AG04449 (cell line): ENCODE measurements at regions not wholly inside any gene's neighbourhood (a gene's known extent, or its start where the extent isn't known, plus 50 kb on each side); places are given as distances from the start of the nearest gene placed in this dataset.

ENCODE experiments used
- CTCF ChIA-PET: fragments of 350-600 bp; formaldehyde crosslinking; extraction: SDS; loops from one replicate; lab custom pipeline; 2021; ENCODE audit warnings: antibody characterized with exemption; lab: Yijun Ruan, JAX
- POLR2A ChIA-PET: fragments of 400-600, 350-600 bp; formaldehyde crosslinking; extraction: SDS; loops from one replicate; lab custom pipeline; 2020; ENCODE audit warnings: antibody characterized with exemption, inconsistent platforms; lab: Yijun Ruan, JAX
- DNase-seq: peaks from one replicate; pipeline ENCODE4 v3.0.0-alpha.2; 2010; ENCODE audit warnings: low read depth, low spot score
- H3K4me3 ChIP-seq: 2 replicates; pipeline ENCODE4 v1.5.1; 2011; ENCODE audit warnings: low read depth, mild to moderate bottlenecking, control low read depth, low read length
- CTCF ChIP-seq: IDR thresholded peaks from one replicate; pipeline ENCODE4 v1.5.1; 2011; ENCODE audit warnings: mild to moderate bottlenecking, moderate library complexity, low read length, control low read depth, inconsistent platforms; ENCODE audit not compliant: insufficient read depth; ENCODE audit errors: missing control alignments

DNA sequence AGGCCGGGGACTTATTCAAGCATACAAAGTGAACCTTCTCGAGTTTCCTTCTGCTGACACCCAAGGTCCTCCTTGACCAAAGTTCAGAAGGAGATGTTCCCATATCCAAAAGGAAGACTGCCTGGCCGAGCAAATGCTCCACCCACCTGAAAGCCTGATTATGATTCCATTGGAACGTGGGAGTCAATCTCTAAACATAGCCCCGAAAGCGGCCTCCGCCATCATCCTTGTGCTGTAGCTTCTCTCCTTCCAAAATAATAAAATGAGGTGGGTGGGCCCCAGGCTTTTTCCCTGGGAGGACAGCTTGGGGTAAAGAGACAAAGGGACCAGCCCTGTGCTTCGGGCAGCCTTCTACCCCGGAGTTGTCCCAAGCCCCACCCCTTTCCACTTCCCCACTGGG, 355.6 kb upstream of the SLC30A5 start:
- no peak overlapping the region for H3K4me3 ChIP-seq
- no peak for TF ChIP-seq CTCF
- no peak for DNase-seq
- ChIA-PET POLR2A (no interaction called here), CTCF (no interaction called here)

- no peak for TF ChIP-seq CTCF
- ChIA-PET POLR2A (no interaction called here), CTCF (no interaction called here)
- no peak overlapping the region for H3K4me3 ChIP-seq
- no peak for DNase-seq
Observed at GRCh38 chr5:68738841-68739240, 355.0 kb upstream of the SLC30A5 start.

GRCh38 chr5:68739752-68740151, 354.1 kb upstream of the SLC30A5 start:
- CTCF ChIA-PET: interaction anchor here (0.9 kb wide), 1 partner anchor 9 kb away, joined by 4 read pairs; no protein-coding TSS in a partner anchor
- POLR2A ChIA-PET: no interaction called here
- no peak overlapping the region for H3K4me3 ChIP-seq
- DNase-seq: no peak
- no peak for TF ChIP-seq CTCF

DNA sequence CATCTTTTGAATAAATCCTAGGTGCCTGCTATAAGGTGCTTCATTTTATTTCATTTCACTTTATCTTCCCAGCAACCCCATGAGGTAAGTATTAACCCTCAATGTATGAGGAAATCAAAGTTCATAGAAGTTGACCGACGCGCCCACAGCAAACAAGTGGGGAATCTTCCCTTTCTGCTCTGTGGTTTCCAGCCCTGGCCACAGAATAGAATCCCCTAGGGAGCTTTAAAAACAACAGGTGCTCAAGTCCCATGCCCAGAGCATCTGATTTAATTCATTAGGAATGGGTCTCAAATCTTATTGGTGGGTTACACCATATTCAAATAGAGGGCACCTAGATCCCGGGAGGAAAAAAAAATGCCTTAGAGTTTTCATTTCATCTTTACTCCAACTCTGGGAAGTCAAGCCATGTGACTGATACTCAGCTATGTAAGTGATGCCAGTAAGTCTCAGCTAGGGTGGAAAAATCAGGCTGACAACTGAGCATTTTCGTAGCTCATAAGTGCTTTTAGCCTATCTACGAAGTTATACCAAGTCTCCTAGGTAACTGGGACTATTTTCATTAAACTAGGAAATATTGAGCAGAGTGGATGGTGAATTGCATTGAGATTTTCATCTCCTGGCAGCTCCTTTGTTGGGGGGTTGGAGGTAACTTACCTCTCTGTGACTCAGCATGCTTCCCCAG, 353.4 kb upstream of the SLC30A5 start:
- no peak for DNase-seq
- H3K4me3 ChIP-seq: no peak overlapping the region
- no peak for TF ChIP-seq CTCF
- ChIA-PET CTCF (interaction anchor here (0.9 kb wide), 1 partner anchor 10 kb away, joined by 4 read pairs; no protein-coding TSS in a partner anchor), POLR2A (no interaction called here)

DNA sequence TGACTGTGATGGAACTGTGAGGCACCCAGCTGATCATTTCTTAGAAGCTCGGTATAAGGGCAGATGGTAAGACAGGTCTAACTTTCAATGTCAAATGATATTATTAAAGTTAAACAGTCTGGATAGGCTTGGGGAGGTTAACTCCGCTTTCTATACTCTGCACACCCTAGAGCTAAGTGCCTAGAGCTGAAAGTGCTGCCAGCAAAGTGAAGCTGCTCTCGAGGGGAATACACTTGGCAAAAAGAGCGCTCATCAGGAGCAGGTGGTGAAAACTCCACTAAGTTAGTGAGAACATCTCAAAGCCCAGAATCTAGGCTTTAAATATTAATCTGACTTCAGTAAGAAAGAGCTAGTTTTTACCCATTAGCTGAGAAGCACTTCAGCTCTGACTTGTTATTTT, 349.6 kb upstream of the SLC30A5 start:
- ChIA-PET POLR2A (no interaction called here), CTCF (interaction anchor here (1.0 kb wide), 1 partner anchor 457 kb away, joined by 3 read pairs; no protein-coding TSS in a partner anchor)
- TF ChIP-seq CTCF: no peak
- DNase-seq: no peak
- H3K4me3 ChIP-seq: no peak overlapping the region

GRCh38 chr5:68745448-68745847, 348.4 kb upstream of the SLC30A5 start:
- ChIA-PET POLR2A (no interaction called here), CTCF (interaction anchor here (1.7 kb wide), 1 partner anchor 11 kb away, joined by 4 read pairs; no protein-coding TSS in a partner anchor)
- TF ChIP-seq CTCF: peak; percentile 24
- no peak overlapping the region for H3K4me3 ChIP-seq
- no peak for DNase-seq
